GM21515 (cell line): ENCODE measurements at regions not wholly inside any gene's neighbourhood (a gene's known extent, or its start where the extent isn't known, plus 50 kb on each side); places are given as distances from the start of the nearest gene placed in this dataset.

Experiments used
- ATAC-seq: cut with Tn5 transposase; IDR thresholded peaks from one replicate; pipeline ENCODE4 v1.9.1; 2021; ENCODE audit not compliant: unreplicated experiment

GRCh38 chr2:234135750-234136221, 85.3 kb downstream of the SPP2 start:
- no peak for ATAC-seq

GRCh38 chr2:234134496-234134895, 84.0 kb downstream of the SPP2 start:
- ATAC-seq, result no peak

- no peak for ATAC-seq
These were observed 82.5 kb downstream of the SPP2 start for GRCh38 chr2:234133004-234133403.

- no peak for ATAC-seq
These were observed 80.3 kb downstream of the SPP2 start for GRCh38 chr2:234130777-234131181.

GRCh38 chr2:234128606-234129005, 78.1 kb downstream of the SPP2 start:
- no peak for ATAC-seq
